IgD-negative memory B cell (primary cell): ENCODE measurements at regions not wholly inside any gene's neighbourhood (a gene's known extent, or its start where the extent isn't known, plus 50 kb on each side); places are given as distances from the start of the nearest gene placed in this dataset.

Experiments
- H3K27ac Mint-ChIP-seq, 3 donors: one replicate each; pipeline ENCODE4 v1.8.0; 2020 to 2022; ENCODE audit warnings: mild to moderate bottlenecking in 3 of 3, mixed read lengths in 3 of 3, moderate library complexity in 1 of 3
- H3K27me3 Mint-ChIP-seq: one replicate; pipeline ENCODE4 v1.8.0; 2021; ENCODE audit warnings: mixed read lengths
- H3K36me3 Mint-ChIP-seq: one replicate; pipeline ENCODE4 v1.8.0; 2020; ENCODE audit warnings: mild to moderate bottlenecking, mixed read lengths
- H3K4me1 Mint-ChIP-seq, 3 donors: one replicate each; pipeline ENCODE4 v1.8.0; 2020 to 2022; ENCODE audit warnings: mixed read lengths in 3 of 3, mild to moderate bottlenecking in 1 of 3
- H3K4me3 Mint-ChIP-seq, 4 donors: one replicate each; pipeline ENCODE4 v1.8.0; 2020 to 2022; ENCODE audit warnings: mild to moderate bottlenecking in 4 of 4, mixed read lengths in 4 of 4, moderate library complexity in 3 of 4
- H3K9me3 Mint-ChIP-seq, 3 donors: one replicate each; pipeline ENCODE4 v1.8.0; 2020 to 2021; ENCODE audit warnings: mixed read lengths in 3 of 3, mild to moderate bottlenecking in 1 of 3

DNA sequence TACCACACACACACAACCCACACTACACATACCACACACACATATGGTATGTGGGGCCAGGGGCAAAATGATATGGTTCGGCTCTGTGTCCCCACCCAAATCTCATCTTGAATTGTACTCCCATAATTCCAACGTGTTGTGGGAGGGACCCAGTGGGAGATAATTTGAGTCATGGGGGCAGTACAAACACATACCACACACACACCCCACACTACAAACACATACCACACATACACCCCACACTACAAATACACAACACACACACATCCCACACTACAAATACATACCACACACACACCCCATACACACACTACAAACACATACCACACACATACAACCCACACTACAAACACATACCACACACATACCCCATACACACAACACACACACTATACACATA is 117.8 kb downstream of the TTC32 start:
- Mint-ChIP-seq H3K4me3 (no peak overlapping the region), H3K27ac (no peak overlapping the region), H3K36me3 (no peaks in the 10 kb centered on the region), H3K4me1 (no peaks in the 10 kb centered on the region), H3K27me3 (peaks cover 3% of the 10 kb centered on the region), H3K9me3 (peaks cover 0 to 1% (median 0%) of the 10 kb centered on the region in 3 donors)

DNA sequence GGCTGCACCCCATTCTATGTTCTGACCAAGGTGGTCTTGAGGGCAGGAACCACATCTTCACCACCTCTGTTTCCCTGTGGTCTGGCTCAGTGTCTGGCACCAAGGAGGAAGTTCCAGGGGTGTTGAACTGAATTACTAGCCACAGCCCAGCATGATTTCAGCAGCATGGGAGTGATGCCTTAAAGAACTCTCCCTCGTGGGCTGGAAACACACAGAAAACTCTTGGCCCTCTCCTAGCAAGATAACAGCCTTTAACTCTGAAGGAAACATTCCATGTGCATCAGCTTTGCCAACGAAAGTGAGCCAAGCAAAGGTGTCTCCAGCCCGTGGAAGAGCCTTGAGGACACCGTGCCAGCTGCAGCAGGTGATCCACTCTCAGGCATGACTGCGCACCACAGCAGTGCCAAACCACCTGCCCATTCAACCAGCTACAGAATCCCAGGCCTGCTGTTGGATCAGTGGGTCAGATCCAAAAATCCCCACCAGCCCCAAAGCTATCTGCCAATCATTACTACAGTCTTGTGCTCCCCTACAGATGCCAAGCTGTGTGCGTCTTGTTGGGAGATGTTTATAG is 124.8 kb downstream of the TTC32 start:
- no peak overlapping the region for H3K4me3 Mint-ChIP-seq
- no peak overlapping the region for H3K27ac Mint-ChIP-seq
- peaks cover 0 to 5% (median 0%) of the 10 kb centered on the region in 3 donors for H3K9me3 Mint-ChIP-seq
- no peaks in the 10 kb centered on the region for H3K4me1 Mint-ChIP-seq
- peaks cover 3% of the 10 kb centered on the region for H3K27me3 Mint-ChIP-seq
- H3K36me3 Mint-ChIP-seq = no peaks in the 10 kb centered on the region

DNA sequence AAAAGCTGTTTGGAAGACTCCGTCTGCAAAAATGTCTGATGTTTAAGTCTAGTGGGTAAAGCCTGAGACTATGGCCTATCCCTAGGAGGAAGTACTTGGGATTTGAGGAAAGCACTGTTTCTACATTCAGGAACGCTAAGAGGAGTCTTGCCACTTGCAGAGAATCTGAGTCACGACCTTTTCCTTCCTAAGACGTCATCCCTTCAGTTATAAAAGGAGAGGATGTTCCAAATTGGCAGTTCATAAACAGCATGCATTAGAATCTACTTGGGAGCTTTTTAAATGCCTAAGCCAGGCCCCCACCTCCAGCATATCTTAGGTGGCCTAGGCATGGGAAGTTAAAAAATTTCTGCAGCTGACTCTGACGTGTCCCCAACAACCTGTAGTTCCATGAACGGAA is 125.9 kb downstream of the TTC32 start:
- H3K9me3 Mint-ChIP-seq = peaks cover 0 to 5% (median 0%) of the 10 kb centered on the region in 3 donors
- no peaks in the 10 kb centered on the region for H3K4me1 Mint-ChIP-seq
- no peak overlapping the region for H3K27ac Mint-ChIP-seq
- H3K27me3 Mint-ChIP-seq = peaks cover 2% of the 10 kb centered on the region
- no peaks in the 10 kb centered on the region for H3K36me3 Mint-ChIP-seq
- no peak overlapping the region for H3K4me3 Mint-ChIP-seq

DNA sequence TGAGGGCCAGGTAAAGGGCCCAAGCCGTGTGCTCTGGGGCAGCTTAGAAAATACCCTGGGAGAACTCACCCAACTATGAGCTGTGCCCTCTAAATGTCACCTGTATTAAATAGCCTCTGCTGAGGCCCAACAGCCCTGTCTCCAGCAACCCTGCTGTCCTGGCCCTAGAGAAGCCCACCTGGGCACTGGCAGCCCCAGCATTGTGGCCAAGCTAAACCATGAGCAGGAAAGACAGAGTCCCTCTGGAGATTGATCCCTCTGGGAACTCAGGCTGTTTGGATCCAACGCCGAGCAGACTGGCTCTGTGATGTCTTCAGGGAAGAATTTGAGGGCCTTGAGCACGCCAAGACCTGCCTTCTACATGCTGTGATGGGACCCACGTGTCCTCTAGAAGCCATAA is 126.5 kb downstream of the TTC32 start:
- Mint-ChIP-seq H3K27ac (no peak overlapping the region), H3K9me3 (peaks cover 0 to 5% (median 0%) of the 10 kb centered on the region in 3 donors), H3K4me3 (no peak overlapping the region), H3K36me3 (no peaks in the 10 kb centered on the region), H3K27me3 (peaks cover 2% of the 10 kb centered on the region), H3K4me1 (no peaks in the 10 kb centered on the region)

DNA sequence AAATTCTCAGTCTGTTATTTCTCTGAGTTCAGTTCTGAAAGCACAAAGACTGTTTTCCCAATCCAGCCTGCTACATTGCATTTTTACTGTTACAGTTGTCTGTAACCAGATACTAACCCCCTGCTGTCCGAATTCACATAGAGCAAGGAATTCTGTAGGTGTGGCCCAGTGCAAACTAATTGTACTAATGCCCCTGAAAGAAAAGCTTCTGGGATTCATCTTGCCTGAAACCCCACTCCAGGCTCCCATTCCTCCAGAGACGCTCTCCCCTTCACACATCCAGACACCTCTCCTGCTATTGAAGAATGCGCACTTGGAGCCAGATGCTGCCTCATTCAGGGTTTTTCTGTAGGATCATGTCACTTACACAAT is 127.0 kb downstream of the TTC32 start:
- H3K36me3 Mint-ChIP-seq = no peaks in the 10 kb centered on the region
- peaks cover 2% of the 10 kb centered on the region for H3K27me3 Mint-ChIP-seq
- H3K4me3 Mint-ChIP-seq = no peak overlapping the region
- H3K4me1 Mint-ChIP-seq = no peaks in the 10 kb centered on the region
- peaks cover 0 to 5% (median 0%) of the 10 kb centered on the region in 3 donors for H3K9me3 Mint-ChIP-seq
- no peak overlapping the region for H3K27ac Mint-ChIP-seq

DNA sequence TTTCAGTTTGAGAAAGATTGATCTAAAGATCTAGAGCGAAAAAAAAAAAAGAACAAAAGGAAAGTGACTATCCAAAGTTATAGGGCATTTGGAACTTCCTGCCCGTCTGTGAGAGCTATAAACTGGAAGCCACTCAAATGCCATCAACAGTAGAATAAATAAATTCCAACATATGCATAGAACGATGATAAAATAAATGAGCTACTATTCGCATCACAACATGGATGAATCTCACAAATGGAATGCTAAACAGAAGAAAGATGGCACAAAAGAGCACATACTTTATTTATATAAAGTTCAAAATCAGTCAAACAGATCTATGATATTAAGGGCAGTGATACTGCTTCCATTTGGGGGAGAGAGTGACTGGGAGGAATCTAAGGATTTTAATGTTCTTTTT is 128.8 kb downstream of the TTC32 start:
- no peak overlapping the region for H3K27ac Mint-ChIP-seq

DNA sequence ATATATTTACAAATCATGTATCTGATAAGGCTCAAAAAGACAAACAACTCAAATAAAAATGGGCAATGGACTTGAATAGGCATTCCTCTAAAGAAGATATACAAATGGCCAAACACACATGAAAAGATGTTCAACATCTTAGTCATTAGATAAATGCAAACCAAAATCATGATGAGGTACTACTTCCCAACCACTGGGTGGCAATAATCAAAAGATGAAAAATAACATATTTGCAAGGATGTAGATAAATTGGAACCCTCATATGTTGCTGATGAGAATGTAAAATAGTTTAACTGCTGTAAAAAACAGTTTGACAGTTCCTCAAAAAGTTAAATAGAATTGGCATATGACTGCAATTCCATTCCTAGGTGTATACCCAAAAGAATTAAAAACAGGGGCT is 132.3 kb downstream of the TTC32 start:
- peak overlapping the region in 1 of 3 donors; percentile 28 for H3K27ac Mint-ChIP-seq

More for the DNA sequence above, 128.8 kb downstream of the TTC32 start:
- Mint-ChIP-seq H3K36me3 (no peaks in the 10 kb centered on the region), H3K9me3 (peaks cover 0 to 2% (median 0%) of the 10 kb centered on the region in 3 donors), H3K4me3 (no peak overlapping the region), H3K4me1 (no peaks in the 10 kb centered on the region), H3K27me3 (no peaks in the 10 kb centered on the region)

DNA sequence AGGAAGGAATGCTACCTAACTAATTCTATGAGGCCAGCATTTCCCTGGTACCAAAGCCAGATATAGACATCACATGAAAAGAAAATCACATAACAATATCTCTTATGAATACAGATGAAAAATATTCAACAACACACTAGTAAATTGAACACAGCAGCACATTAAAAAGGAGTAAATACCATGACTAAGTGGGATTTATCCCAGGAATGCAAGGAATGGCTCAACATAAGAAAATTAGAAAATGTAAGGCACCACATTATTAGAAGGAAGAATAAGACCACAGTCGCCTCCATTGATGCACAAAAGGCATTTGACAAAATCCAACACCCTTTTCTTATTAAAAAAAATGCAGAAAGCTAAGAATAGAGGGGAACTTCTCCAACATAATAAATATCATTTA is 133.9 kb downstream of the TTC32 start:
- H3K4me1 Mint-ChIP-seq = peaks cover 0 to 2% (median 0%) of the 10 kb centered on the region in 3 donors
- H3K27me3 Mint-ChIP-seq = peaks cover 2% of the 10 kb centered on the region
- no peak overlapping the region for H3K4me3 Mint-ChIP-seq
- H3K27ac Mint-ChIP-seq = no peak overlapping the region
- no peaks in the 10 kb centered on the region for H3K36me3 Mint-ChIP-seq
- H3K9me3 Mint-ChIP-seq = no peaks in the 10 kb centered on the region

More for the DNA sequence above, 132.3 kb downstream of the TTC32 start:
- peaks cover 2% of the 10 kb centered on the region for H3K27me3 Mint-ChIP-seq
- H3K36me3 Mint-ChIP-seq = no peaks in the 10 kb centered on the region
- H3K4me3 Mint-ChIP-seq = no peak overlapping the region
- no peaks in the 10 kb centered on the region for H3K9me3 Mint-ChIP-seq
- peaks cover 0 to 2% (median 0%) of the 10 kb centered on the region in 3 donors for H3K4me1 Mint-ChIP-seq

DNA sequence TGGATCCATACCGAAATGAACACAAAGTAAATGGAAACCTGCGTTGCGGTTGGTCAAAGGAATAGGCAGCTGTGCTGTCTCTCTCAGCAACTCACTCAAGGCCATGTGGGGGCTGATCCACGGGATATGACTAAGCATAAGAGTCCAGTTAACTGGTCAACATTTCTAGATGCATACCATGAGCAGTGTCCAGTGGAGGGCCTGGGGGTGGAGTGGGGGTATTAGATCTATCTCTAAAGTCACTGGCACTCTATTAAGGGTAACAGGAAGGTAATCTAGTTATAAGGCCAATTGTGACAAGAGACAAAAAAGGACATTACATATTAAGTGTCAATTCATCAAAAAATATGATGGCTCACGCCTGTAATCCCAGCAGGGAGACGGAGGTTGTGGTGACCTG is 136.8 kb downstream of the TTC32 start:
- no peak overlapping the region for H3K27ac Mint-ChIP-seq
- peaks cover 0 to 2% (median 0%) of the 10 kb centered on the region in 3 donors for H3K4me1 Mint-ChIP-seq
- no peaks in the 10 kb centered on the region for H3K36me3 Mint-ChIP-seq
- peaks cover 2% of the 10 kb centered on the region for H3K27me3 Mint-ChIP-seq
- H3K9me3 Mint-ChIP-seq = no peaks in the 10 kb centered on the region
- H3K4me3 Mint-ChIP-seq = no peak overlapping the region

DNA sequence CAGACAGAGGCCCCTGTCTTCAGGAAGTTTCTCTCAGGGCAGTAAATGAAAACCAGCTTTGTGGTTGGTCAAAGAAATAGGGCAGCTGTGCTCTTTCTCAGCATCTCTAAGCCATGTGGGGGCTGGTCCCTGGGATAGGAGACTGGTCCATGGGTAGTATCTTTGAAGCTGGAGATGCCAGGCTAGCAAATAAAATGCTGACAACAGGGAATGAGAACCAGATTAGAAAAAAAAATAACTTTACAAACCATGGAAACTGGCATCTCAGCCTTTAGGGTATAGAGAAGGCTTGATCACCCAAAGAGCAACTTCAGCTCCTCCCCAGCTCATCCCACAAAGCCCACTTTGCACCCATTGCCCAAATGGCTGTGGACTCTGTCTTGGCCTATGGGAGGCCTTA is 138.1 kb downstream of the TTC32 start:
- Mint-ChIP-seq H3K36me3 (no peaks in the 10 kb centered on the region), H3K4me1 (peaks cover 0 to 2% (median 0%) of the 10 kb centered on the region in 3 donors), H3K9me3 (no peaks in the 10 kb centered on the region), H3K4me3 (no peak overlapping the region), H3K27ac (no peak overlapping the region), H3K27me3 (peaks cover 2% of the 10 kb centered on the region)

DNA sequence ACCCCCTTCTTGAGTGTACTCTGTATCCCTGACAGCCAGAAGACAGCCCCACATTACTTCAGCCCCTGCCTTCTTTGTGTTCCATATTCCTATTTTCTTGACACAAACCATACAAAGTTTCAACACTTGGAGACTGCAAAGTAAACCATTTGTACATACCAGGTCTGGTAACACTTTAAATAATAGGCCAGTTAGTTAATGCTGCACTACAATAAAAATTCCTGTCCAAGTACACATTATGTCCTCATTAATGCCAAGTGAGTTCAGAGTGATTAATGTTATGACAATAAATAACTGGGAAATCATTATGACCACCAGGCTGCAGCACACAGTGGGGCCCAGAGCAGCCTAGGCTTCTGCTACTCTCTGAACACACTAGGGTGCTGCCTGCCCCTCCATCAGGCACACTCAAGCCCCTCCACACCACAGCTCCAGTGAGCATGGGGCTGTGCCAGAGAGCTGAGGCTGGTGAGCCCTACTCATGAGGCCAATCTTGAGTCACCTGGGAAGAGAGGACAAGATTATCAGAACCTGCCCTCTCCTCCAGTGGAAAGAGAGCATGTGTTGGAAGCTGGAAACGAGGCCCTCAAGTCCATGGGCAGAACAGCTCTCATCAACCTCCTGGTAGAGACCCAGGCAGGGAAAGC is 138.7 kb downstream of the TTC32 start:
- no peaks in the 10 kb centered on the region for H3K36me3 Mint-ChIP-seq
- H3K4me1 Mint-ChIP-seq = peaks cover 0 to 2% (median 0%) of the 10 kb centered on the region in 3 donors
- H3K4me3 Mint-ChIP-seq = no peak overlapping the region
- H3K27ac Mint-ChIP-seq = no peak overlapping the region
- H3K9me3 Mint-ChIP-seq = no peaks in the 10 kb centered on the region
- H3K27me3 Mint-ChIP-seq = peaks cover 2% of the 10 kb centered on the region

DNA sequence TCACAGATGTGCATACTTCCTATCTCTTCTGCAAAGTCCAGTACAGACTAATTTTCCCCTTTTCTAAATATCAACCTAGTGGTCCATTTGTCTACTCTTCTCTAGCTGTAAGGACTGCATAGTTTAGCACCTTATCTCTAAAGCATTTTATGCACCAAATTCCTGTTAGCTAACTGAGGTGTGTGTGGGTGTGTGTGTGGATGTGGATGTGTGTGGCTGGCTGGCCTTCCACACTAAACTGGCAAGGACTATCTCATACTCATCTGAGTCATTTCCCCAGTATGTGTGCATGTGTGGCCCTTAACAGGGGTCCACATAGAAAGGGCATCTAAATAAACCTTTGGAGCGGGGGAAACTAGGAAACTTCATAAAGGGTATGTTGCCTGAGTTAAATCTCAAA is 139.6 kb downstream of the TTC32 start:
- peaks cover 0 to 2% (median 0%) of the 10 kb centered on the region in 3 donors for H3K4me1 Mint-ChIP-seq
- no peaks in the 10 kb centered on the region for H3K36me3 Mint-ChIP-seq
- peaks cover 2% of the 10 kb centered on the region for H3K27me3 Mint-ChIP-seq
- H3K27ac Mint-ChIP-seq = no peak overlapping the region
- H3K4me3 Mint-ChIP-seq = no peak overlapping the region
- no peaks in the 10 kb centered on the region for H3K9me3 Mint-ChIP-seq

DNA sequence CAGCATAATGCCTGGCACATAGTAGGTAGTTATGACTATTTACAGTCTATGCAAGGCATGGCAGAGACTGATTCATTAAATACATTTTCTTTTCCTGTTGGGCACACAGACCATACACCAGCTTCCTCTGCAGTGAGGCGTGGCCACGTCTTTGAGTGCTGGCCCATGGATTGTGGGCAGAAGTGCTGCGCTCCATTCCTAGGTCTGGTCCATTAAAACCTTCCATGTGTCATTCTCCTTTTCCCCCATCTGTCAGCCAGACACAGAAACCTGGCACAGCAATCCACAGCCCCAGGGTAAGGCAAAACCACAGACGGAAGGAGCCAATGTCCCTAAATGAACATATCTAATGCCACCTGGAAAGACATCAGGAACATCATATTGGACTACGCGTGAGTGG is 141.9 kb downstream of the TTC32 start:
- H3K27ac Mint-ChIP-seq = no peak overlapping the region
- H3K9me3 Mint-ChIP-seq = no peaks in the 10 kb centered on the region
- H3K4me3 Mint-ChIP-seq = no peak overlapping the region
- H3K4me1 Mint-ChIP-seq = no peaks in the 10 kb centered on the region
- no peaks in the 10 kb centered on the region for H3K36me3 Mint-ChIP-seq
- H3K27me3 Mint-ChIP-seq = no peaks in the 10 kb centered on the region

DNA sequence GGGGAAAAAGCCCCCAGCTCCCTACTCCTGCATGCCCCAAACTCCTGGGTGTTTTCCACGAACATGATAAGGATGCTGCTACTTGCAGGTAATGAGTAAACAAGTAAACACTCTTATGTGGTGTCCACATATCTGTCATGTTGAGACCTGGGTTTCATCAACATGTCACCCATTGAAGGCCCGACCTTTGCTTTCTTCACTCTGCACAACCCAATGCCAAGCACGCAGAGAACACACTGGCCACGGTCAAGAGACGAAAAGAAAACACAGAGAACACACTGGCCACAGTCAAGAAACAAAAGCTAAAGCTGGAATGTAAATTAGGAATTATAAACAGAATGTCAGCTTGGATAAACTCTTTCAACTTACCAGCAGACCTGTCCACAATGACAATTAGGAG is 143.1 kb downstream of the TTC32 start:
- no peaks in the 10 kb centered on the region for H3K4me1 Mint-ChIP-seq
- H3K4me3 Mint-ChIP-seq = no peak overlapping the region
- H3K36me3 Mint-ChIP-seq = no peaks in the 10 kb centered on the region
- H3K9me3 Mint-ChIP-seq = no peaks in the 10 kb centered on the region
- no peak overlapping the region for H3K27ac Mint-ChIP-seq
- no peaks in the 10 kb centered on the region for H3K27me3 Mint-ChIP-seq

DNA sequence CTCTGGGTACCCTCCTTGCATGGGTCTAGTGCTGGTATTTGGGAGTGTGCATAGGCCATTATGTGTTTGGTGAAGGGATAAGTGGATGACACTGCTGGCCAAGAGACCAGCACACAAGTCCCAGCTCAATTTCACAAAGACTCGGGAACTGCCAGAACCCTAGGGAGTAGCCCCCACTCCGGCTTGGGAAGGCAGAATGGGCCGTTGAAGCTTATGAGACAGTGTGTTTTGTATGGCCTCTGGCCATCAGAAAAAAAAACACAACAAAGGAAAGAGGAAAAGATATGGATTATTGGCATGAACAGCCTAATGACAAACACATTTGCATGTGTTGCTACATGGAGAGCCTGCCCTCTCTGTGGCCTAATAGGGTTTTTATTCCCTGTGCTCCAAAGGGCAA is 144.2 kb downstream of the TTC32 start:
- Mint-ChIP-seq H3K36me3 (no peaks in the 10 kb centered on the region), H3K27ac (no peak overlapping the region), H3K9me3 (no peaks in the 10 kb centered on the region), H3K27me3 (no peaks in the 10 kb centered on the region), H3K4me1 (no peaks in the 10 kb centered on the region), H3K4me3 (no peak overlapping the region)

DNA sequence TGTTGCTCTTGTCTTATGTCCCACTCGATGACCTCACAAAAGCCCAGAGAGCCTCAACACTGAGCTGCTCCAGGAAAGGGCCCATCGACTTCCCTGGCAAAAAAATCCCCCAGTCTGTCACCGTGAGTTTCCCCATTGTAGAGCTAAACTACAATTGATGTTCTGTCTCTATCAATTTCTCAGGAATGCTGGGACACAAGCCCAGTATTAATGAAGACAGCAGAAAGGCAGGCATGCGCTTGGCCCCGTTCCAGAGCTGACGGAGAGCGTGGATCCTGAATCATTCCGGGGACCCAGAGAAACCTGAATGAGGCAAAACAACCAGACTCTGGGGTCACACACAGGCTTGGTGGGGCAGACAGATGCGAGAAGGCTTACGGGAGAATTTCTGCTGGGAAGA is 146.9 kb downstream of the TTC32 start:
- no peaks in the 10 kb centered on the region for H3K9me3 Mint-ChIP-seq
- no peaks in the 10 kb centered on the region for H3K4me1 Mint-ChIP-seq
- no peak overlapping the region for H3K4me3 Mint-ChIP-seq

More for the DNA sequence above, 146.9 kb downstream of the TTC32 start:
- Mint-ChIP-seq H3K27ac (no peak overlapping the region), H3K36me3 (no peaks in the 10 kb centered on the region), H3K27me3 (peaks cover 1% of the 10 kb centered on the region)
